ENCODE measurements at regions not wholly inside any gene's neighbourhood (a gene's known extent, or its start where the extent isn't known, plus 50 kb on each side); places are given as distances from the start of the nearest gene placed in this dataset.

DNA sequence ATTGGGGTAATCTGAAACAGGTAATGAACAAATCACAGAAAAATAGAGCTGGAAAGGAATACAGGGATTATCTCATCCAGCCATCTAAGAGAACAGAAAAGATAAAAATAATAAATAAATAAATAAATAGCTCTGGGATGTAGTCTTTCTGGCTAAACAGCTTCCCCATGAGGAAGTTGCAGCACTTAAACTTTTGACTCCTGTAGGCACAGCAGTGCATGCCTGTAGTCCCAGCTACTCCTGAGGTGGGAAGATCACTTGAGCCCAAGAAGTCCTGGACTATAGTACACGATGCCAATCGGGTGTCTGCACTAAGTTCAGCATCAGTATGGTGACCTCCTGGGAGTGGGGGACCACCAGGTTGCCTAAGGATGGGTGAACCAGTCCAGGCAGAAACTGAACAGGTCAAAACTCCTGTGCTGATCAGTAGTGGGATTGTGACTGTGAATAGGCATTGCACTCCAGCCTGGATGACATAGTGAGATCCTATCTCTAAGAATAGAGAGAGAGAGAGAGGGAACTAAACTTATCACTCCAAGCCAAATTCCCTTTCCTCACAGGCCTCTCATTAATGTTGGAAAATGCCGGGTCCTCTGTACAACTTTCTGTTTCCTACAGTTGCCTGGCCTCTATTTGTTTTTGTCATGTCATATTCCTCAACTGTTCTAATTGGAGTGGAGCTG, 61.7 kb upstream of the CDK13 start:
- TF ChIP-seq, protein P1, sequence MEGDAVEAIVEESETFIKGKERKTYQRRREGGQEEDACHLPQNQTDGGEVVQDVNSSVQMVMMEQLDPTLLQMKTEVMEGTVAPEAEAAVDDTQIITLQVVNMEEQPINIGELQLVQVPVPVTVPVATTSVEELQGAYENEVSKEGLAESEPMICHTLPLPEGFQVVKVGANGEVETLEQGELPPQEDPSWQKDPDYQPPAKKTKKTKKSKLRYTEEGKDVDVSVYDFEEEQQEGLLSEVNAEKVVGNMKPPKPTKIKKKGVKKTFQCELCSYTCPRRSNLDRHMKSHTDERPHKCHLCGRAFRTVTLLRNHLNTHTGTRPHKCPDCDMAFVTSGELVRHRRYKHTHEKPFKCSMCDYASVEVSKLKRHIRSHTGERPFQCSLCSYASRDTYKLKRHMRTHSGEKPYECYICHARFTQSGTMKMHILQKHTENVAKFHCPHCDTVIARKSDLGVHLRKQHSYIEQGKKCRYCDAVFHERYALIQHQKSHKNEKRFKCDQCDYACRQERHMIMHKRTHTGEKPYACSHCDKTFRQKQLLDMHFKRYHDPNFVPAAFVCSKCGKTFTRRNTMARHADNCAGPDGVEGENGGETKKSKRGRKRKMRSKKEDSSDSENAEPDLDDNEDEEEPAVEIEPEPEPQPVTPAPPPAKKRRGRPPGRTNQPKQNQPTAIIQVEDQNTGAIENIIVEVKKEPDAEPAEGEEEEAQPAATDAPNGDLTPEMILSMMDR (IDR thresholded peaks at IDR 0.05): no peak
- TF ChIP-seq EZH2 (IDR thresholded peaks at IDR 0.05) (no peak), EZH2phosphoT487 (IDR thresholded peaks at IDR 0.05) (no peak)

Data from neural progenitor cell (in vitro differentiated cells).